ENCODE measurements at regions not wholly inside any gene's neighbourhood (a gene's known extent, or its start where the extent isn't known, plus 50 kb on each side); places are given as distances from the start of the nearest gene placed in this dataset.
"Not testable (repeated sequence)": the region's sequence is repeated elsewhere in the genome, so short reads cannot be mapped to it uniquely, and the experiment has no call there.

- no peak for DNase-seq
Measured at GRCh38 chr3:87478716-87479115, 202.3 kb upstream of the POU1F1 start.

GRCh38 chr3:87473944-87474343 is 197.6 kb upstream of the POU1F1 start:
- no peak for DNase-seq

- no peak for DNase-seq
Measured at GRCh38 chr3:87468938-87469337, 192.6 kb upstream of the POU1F1 start.

- no peak for DNase-seq
Measured at GRCh38 chr3:87468235-87468634, 191.9 kb upstream of the POU1F1 start.

GRCh38 chr3:87462228-87462627 is 185.8 kb upstream of the POU1F1 start:
- no peak for DNase-seq

GRCh38 chr3:87461443-87461842 is 185.1 kb upstream of the POU1F1 start:
- DNase-seq: no peak

- no peak for DNase-seq
Measured at GRCh38 chr3:87461036-87461435, 184.7 kb upstream of the POU1F1 start.

- DNase-seq: no peak
Measured at GRCh38 chr3:87448558-87448957, 172.2 kb upstream of the POU1F1 start.

- DNase-seq: no peak
Measured at GRCh38 chr3:87446849-87447387, 170.5 kb upstream of the POU1F1 start.

- DNase-seq: no peak
Measured at GRCh38 chr3:87442470-87442869, 166.1 kb upstream of the POU1F1 start.

- DNase-seq: no peak
Measured at GRCh38 chr3:87437765-87438164, 161.4 kb upstream of the POU1F1 start.

GRCh38 chr3:87436781-87437543 is 160.6 kb upstream of the POU1F1 start:
- no peak for DNase-seq

GRCh38 chr3:87435926-87436620 is 159.7 kb upstream of the POU1F1 start:
- DNase-seq: no peak

GRCh38 chr3:87433445-87433844 is 157.1 kb upstream of the POU1F1 start:
- not testable (repeated sequence) for DNase-seq

- no peak for DNase-seq
Measured at GRCh38 chr3:87426918-87427317, 150.5 kb upstream of the POU1F1 start.

GRCh38 chr3:87425056-87425455 is 148.7 kb upstream of the POU1F1 start:
- DNase-seq: no peak

- no peak for DNase-seq
Measured at GRCh38 chr3:87423336-87423735, 147.0 kb upstream of the POU1F1 start.

- DNase-seq: no peak
Measured at GRCh38 chr3:87422333-87422732, 145.9 kb upstream of the POU1F1 start.

- no peak for DNase-seq
Measured at GRCh38 chr3:87420171-87420570, 143.8 kb upstream of the POU1F1 start.

- DNase-seq: no peak
Measured at GRCh38 chr3:87414271-87414670, 137.9 kb upstream of the POU1F1 start.

- DNase-seq: no peak
Measured at GRCh38 chr3:87413814-87414213, 137.4 kb upstream of the POU1F1 start.

- DNase-seq: no peak
Measured at GRCh38 chr3:87410110-87410509, 133.7 kb upstream of the POU1F1 start.

- DNase-seq: no peak
Measured at GRCh38 chr3:87398168-87398801, 121.9 kb upstream of the POU1F1 start.

GRCh38 chr3:87397211-87397610 is 120.8 kb upstream of the POU1F1 start:
- no peak for DNase-seq

Measured in NCI-H2081 (cell line).